OCI-LY1 (cell line): ENCODE measurements at regions not wholly inside any gene's neighbourhood (a gene's known extent, or its start where the extent isn't known, plus 50 kb on each side); places are given as distances from the start of the nearest gene placed in this dataset.

Experiments
- H2AFZ ChIP-seq: fragments of 200-600 bp; sonication (generic), shearing (Covaris generic); 2 replicates; pipeline ENCODE4 v1.6.0; 2014; ENCODE audit warnings: antibody characterized with exemption, mild to moderate bottlenecking, low read length
- H3F3A ChIP-seq: fragments of 200-600 bp; sonication (generic), shearing (Covaris generic); 2 replicates; pipeline ENCODE4 v1.6.0; 2014; ENCODE audit warnings: mild to moderate bottlenecking, antibody characterized with exemption, low read length, moderate library complexity; ENCODE audit not compliant: insufficient read depth
- H3K27ac ChIP-seq: fragments of 200-600 bp; sonication (generic); 2 replicates; pipeline ENCODE4 v1.5.1; 2014; ENCODE audit warnings: low read length, mixed run types, mild to moderate bottlenecking, low read depth; ENCODE audit not compliant: poor library complexity, severe bottlenecking
- H3K27me3 ChIP-seq: fragments of 200-600 bp; sonication (generic); 2 replicates; pipeline ENCODE4 v1.6.0; 2014; ENCODE audit warnings: antibody characterized with exemption, mild to moderate bottlenecking, low read length, moderate library complexity; ENCODE audit not compliant: insufficient read depth
- H3K36me3 ChIP-seq: fragments of 200-600 bp; sonication (generic); 2 replicates; pipeline ENCODE4 v1.6.1; 2014; ENCODE audit warnings: mild to moderate bottlenecking, antibody characterized with exemption, low read length, moderate library complexity, mixed read lengths; ENCODE audit not compliant: insufficient read depth
- H3K4me1 ChIP-seq: fragments of 200-600 bp; sonication (generic); 2 replicates; pipeline ENCODE4 v1.5.1; 2014; ENCODE audit warnings: mild to moderate bottlenecking, low read length, moderate library complexity; ENCODE audit not compliant: insufficient read depth, severe bottlenecking
- H3K4me2 ChIP-seq: fragments of 200-600 bp; sonication (generic), shearing (Covaris generic); 2 replicates; pipeline ENCODE4 v1.6.1; 2014; ENCODE audit warnings: low read length
- H3K4me3 ChIP-seq: fragments of 200-600 bp; sonication (generic); 2 replicates; pipeline ENCODE4 v1.5.1; 2014; ENCODE audit warnings: low read length, low read depth, mild to moderate bottlenecking, mixed read lengths; ENCODE audit not compliant: poor library complexity, severe bottlenecking
- H3K79me2 ChIP-seq: fragments of 200-600 bp; shearing (Covaris generic); 2 replicates; pipeline ENCODE4 v1.6.1; 2016; ENCODE audit warnings: mixed run types, low read length, mixed read lengths; ENCODE audit not compliant: insufficient read depth
- H3K9ac ChIP-seq: fragments of 200-600 bp; sonication (generic), shearing (Covaris generic); 2 replicates; pipeline ENCODE4 v1.6.1; 2014; ENCODE audit warnings: mild to moderate bottlenecking, low read length, mixed read lengths
- H3K9me2 ChIP-seq: fragments of 200-600 bp; sonication (generic), shearing (Covaris generic); 2 replicates; pipeline ENCODE4 v1.6.1; 2014; ENCODE audit warnings: low read depth, mild to moderate bottlenecking, low read length, mixed read lengths
- H3K9me3 ChIP-seq: fragments of 200-600 bp; shearing (Covaris generic); 2 replicates; pipeline ENCODE4 v1.6.1; 2014; ENCODE audit warnings: low read length, mixed read lengths
- H4K20me1 ChIP-seq: fragments of 200-600 bp; sonication (generic), shearing (Covaris generic); 2 replicates; pipeline ENCODE4 v1.6.0; 2016; ENCODE audit warnings: mild to moderate bottlenecking, low read length; ENCODE audit not compliant: insufficient read depth
- CTCF ChIP-seq: fragments of 200-600 bp; sonication (generic), shearing (Covaris generic); IDR thresholded peaks from 2 replicates; pipeline ENCODE4 v1.5.1; 2017; ENCODE audit warnings: mild to moderate bottlenecking, antibody characterized with exemption, low read length, moderate library complexity, mixed read lengths
- EZH2 ChIP-seq: fragments of 200-600 bp; sonication (generic), shearing (Covaris generic); IDR thresholded peaks from 2 replicates; pipeline ENCODE4 v1.8.0; 2017; ENCODE audit warnings: borderline replicate concordance, mixed run types, mild to moderate bottlenecking, antibody characterized with exemption, low read length, moderate library complexity, mixed read lengths

GRCh38 chr1:98101364-98101763 lies 180.5 kb upstream of the DPYD start:
- Histone ChIP-seq H3K9ac (no peak overlapping the region), H3K4me1 (no peaks in the 10 kb centered on the region), H3K36me3 (no peaks in the 10 kb centered on the region), H3K4me2 (no peak overlapping the region), H4K20me1 (no peaks in the 10 kb centered on the region), H3K9me3 (no peaks in the 10 kb centered on the region), H3F3A (no peaks in the 10 kb centered on the region), H3K27ac (no peak overlapping the region), H3K27me3 (no peaks in the 10 kb centered on the region), H3K9me2 (no peaks in the 10 kb centered on the region), H3K79me2 (no peaks in the 10 kb centered on the region), H2AFZ (no peak overlapping the region), H3K4me3 (no peak overlapping the region)
- no peak for TF ChIP-seq EZH2

- Histone ChIP-seq H3K9ac (no peak overlapping the region), H3K27ac (no peak overlapping the region), H3K27me3 (no peaks in the 10 kb centered on the region), H4K20me1 (no peaks in the 10 kb centered on the region), H3K9me3 (no peaks in the 10 kb centered on the region), H3K79me2 (no peaks in the 10 kb centered on the region), H3K4me1 (no peaks in the 10 kb centered on the region), H3K4me2 (no peak overlapping the region), H3F3A (no peaks in the 10 kb centered on the region), H3K9me2 (no peaks in the 10 kb centered on the region), H2AFZ (no peak overlapping the region), H3K4me3 (no peak overlapping the region), H3K36me3 (no peaks in the 10 kb centered on the region)
- no peak for TF ChIP-seq EZH2
- no peak for TF ChIP-seq CTCF
These were observed 178.7 kb upstream of the DPYD start for GRCh38 chr1:98099501-98099900.

- no peaks in the 10 kb centered on the region for H3F3A ChIP-seq
- no peaks in the 10 kb centered on the region for H3K27me3 ChIP-seq
- no peak overlapping the region for H3K27ac ChIP-seq
These were observed 177.6 kb upstream of the DPYD start for GRCh38 chr1:98098473-98098872.

More at GRCh38 chr1:98098473-98098872, 177.6 kb upstream of the DPYD start:
- H3K4me1 ChIP-seq = no peaks in the 10 kb centered on the region
- no peaks in the 10 kb centered on the region for H3K9me2 ChIP-seq
- no peaks in the 10 kb centered on the region for H3K9me3 ChIP-seq
- H3K4me3 ChIP-seq = no peak overlapping the region
- H2AFZ ChIP-seq = no peak overlapping the region
- no peaks in the 10 kb centered on the region for H4K20me1 ChIP-seq
- H3K36me3 ChIP-seq = no peaks in the 10 kb centered on the region
- H3K4me2 ChIP-seq = no peak overlapping the region
- no peak for TF ChIP-seq CTCF
- no peak for TF ChIP-seq EZH2
- no peaks in the 10 kb centered on the region for H3K79me2 ChIP-seq
- H3K9ac ChIP-seq = no peak overlapping the region
